ENCODE measurements at regions not wholly inside any gene's neighbourhood (a gene's known extent, or its start where the extent isn't known, plus 50 kb on each side); places are given as distances from the start of the nearest gene placed in this dataset.

DNA sequence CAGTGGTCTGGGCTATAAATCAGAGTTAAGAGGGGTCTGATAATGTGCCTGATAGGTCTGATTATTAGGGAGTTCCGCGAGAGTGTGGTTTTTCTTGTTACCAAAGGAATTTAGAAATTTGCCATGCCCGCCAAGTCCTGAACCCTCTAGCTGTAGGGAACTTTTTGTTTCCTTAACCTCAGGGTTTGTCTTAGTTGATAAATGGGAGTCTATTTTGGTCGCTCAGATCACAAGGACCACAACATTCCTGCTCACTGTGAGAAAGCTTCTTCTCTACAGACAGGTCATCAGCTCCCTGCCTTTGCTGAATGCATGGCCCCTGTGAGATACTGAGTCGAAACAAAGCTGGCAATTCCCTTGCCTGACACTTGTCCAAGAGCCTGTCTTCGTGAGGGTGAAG lies 497.8 kb downstream of the HS3ST4 start:
- DNase-seq (ENCODE audit: low read depth in 2 of 2), result no peak

DNA sequence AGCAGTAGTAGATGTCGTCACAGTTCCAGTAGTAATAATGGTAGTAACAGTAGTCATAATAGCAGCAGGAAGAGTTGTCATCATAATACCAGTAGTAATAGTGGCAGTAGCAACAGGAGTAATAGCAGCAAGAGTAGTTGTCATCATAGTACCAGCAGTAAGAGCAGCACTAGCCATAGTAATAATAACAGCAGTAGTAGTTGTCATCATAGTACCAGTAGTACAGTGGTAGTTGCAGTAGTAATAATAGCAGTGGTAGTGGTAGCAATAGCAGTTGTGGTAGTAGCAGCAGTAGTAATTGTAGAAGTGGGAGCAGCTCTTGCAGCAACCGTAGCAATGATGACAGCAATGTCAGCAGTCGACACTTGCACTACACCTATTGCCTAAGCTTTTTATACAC lies 502.8 kb downstream of the HS3ST4 start:
- no peak for DNase-seq (ENCODE audit: low read depth in 2 of 2)

DNA sequence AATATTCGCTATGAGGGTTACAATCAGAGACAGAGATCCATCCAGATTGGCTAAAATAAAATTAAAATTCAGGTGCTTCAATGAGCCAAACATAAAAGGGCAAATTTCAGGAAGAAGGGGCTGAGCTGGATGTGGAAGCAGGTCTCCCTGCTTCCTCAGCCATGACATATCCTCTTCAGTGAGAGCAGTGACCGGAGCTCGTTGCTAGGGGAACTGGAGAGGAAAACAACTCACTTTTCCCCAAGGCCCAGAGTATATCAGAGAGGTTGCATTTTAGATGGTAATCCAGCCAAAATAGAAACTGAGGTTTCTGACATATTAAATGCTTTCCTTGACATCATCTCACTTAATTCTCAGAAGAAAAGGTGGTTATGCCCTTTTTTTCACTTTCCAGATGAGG lies 503.5 kb downstream of the HS3ST4 start:
- DNase-seq (ENCODE audit: low read depth in 2 of 2), result no peak

DNA sequence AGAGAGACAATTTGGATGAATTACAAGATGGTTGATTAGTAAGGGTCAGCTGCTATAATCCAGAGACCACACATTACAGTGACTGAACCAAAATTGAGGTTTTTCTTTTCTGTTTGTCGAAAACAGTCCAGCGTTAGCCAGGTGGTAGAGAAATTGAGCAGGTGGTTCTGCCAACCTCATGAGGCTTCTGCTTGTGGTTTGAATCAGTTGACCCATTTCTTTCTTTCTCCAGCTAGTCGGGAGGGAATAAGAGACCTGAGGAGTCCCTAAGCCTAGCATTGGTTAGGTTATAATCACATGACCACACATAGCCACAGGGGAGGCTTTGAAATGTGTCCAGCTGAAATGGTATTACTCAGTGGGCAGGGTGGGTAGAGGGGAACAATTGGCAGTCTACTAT lies 504.6 kb downstream of the HS3ST4 start:
- no peak for DNase-seq (ENCODE audit: low read depth in 2 of 2)

DNA sequence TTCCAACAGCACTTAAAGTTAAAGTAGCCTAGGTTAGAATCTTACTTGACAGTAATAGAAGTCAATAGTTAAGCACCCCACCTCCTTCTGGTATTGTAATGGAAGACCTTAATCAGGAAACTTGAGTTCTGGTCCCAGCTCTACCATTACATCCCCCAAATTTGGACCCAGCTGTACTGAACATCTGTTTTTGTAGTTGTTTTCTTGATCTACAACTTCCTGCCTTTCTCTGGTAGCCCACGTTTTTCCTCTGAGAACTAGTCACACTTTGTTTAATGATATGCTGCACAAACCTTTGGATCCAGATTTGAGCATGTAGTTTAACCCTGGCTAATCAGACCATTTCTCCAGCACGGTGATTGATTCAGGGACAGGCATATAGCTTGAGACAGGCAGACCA lies 505.0 kb downstream of the HS3ST4 start:
- DNase-seq (ENCODE audit: low read depth in 2 of 2), result no peak

DNA sequence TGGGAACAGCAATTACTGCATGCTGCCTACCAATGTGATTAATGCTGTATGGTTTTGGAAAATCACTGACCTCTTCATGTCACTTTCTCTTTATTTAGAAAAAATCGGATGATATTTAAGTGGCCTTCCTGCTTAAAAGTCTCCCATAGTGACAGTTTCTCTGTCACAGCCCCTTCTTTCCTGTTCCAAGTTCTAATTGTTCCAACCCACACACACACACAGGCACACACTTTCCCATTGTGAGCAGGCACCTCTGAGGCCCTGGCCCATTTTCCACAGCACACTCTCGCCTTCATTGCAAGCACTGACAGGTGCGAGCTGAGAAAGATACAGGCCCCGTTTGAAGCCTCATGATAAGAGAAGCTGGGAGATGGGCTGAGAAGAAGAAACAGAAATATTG lies 505.9 kb downstream of the HS3ST4 start:
- DNase-seq (ENCODE audit: low read depth in 2 of 2), result no peak

DNA sequence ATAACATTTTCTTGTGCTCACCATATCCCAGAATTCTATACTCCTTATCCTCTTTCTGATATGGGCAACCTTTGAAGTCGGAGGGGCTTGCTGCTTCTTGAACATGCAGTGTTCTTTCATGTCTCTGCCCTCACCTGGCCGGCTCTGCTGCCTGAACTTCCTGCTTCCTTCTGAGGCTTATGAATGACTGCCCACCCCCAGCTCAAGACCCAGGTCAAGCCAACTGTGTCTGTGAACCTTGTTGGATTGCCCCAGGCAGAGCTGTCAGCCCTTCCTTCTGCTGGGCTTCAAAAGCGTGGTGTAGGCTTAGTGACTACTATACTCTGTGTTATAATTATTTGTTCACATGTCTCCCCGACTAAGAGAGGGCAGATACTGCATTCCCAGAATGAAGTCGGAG lies 506.5 kb downstream of the HS3ST4 start:
- no peak for DNase-seq (ENCODE audit: low read depth in 2 of 2)

DNA sequence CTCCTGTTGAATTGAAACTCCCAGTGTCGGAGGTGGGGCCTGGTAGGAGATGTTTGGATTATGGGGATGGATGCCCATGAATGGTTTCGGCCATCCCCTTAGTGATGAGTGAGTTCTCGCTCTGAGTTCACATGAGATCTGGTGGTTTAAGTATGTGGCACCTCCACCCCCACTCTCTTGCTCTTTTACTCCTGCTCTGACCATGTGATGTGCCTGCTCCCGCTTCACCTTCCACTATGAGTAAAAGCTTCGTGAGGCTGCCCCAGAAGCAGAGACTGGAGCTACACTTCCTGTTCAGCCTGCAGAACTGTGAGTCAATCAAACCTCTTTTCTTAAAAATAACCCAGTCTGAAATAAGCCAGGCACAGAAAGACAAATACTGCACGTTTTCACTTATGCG lies 512.4 kb downstream of the HS3ST4 start:
- no peak for DNase-seq (ENCODE audit: low read depth in 2 of 2)

- DNase-seq (ENCODE audit: low read depth in 2 of 2), result no peak
These were observed 519.8 kb downstream of the HS3ST4 start for GRCh38 chr16:26211542-26211941.

- DNase-seq (ENCODE audit: low read depth in 2 of 2), result no peak
These were observed 520.8 kb downstream of the HS3ST4 start for GRCh38 chr16:26212599-26212998.

- no peak for DNase-seq (ENCODE audit: low read depth in 2 of 2)
These were observed 522.9 kb downstream of the HS3ST4 start for GRCh38 chr16:26214581-26215174.

GRCh38 chr16:26220894-26221293 lies 529.1 kb downstream of the HS3ST4 start:
- DNase-seq (ENCODE audit: low read depth in 2 of 2), result no peak

DNA sequence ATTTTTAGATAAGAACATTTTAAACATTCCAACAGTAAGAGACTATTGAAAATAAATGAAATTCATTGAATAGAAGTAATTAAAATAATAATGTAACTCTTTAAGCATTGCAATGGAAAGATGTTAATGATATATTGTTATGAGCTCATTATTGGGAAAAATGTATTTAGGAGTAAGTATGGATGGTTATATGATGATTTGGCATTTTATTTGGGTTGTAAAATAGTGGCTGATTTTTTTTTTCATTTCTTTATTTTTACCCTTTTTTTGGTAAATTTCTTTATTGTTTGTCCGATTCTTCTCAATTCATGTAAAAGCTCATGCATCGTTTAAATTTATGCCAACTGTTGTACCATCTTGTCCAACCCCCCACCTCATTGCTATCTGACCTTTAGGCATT lies 539.9 kb downstream of the HS3ST4 start:
- no peak for DNase-seq (ENCODE audit: low read depth in 2 of 2)

- no peak for DNase-seq (ENCODE audit: low read depth in 2 of 2)
These were observed 549.0 kb downstream of the HS3ST4 start for GRCh38 chr16:26240807-26241206.

- no peak for DNase-seq (ENCODE audit: low read depth in 2 of 2)
These were observed 555.3 kb downstream of the HS3ST4 start for GRCh38 chr16:26247063-26247462.

- DNase-seq (ENCODE audit: low read depth in 2 of 2), result no peak
These were observed 560.8 kb downstream of the HS3ST4 start for GRCh38 chr16:26252598-26252997.

DNA sequence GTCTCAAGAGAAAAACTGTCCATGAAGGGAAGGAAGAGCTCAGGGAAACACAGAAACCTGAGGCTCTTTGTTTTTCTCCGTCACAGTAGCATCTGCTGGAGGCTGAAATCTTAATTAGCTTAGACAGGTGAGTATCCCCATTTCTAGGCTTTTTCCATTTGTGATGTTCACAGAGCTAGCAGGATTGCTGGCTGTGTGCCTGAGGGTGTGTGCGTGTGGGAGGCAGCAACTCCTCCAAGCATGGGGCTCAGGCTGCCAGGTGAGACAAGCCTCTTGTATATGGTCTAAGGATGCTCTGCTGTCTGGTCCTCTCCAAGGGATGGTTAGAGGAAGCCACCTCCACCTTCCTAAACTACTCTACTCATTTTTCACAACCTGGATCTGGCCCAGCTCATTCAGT lies 569.9 kb downstream of the HS3ST4 start:
- DNase-seq (ENCODE audit: low read depth in 2 of 2), result no peak

GRCh38 chr16:26263406-26263805 lies 571.6 kb downstream of the HS3ST4 start:
- no peak for DNase-seq (ENCODE audit: low read depth in 2 of 2)

GRCh38 chr16:26267641-26268040 lies 575.9 kb downstream of the HS3ST4 start:
- DNase-seq (ENCODE audit: low read depth in 2 of 2), result no peak

GRCh38 chr16:26269673-26270072 lies 577.9 kb downstream of the HS3ST4 start:
- no peak for DNase-seq (ENCODE audit: low read depth in 2 of 2)

DNA sequence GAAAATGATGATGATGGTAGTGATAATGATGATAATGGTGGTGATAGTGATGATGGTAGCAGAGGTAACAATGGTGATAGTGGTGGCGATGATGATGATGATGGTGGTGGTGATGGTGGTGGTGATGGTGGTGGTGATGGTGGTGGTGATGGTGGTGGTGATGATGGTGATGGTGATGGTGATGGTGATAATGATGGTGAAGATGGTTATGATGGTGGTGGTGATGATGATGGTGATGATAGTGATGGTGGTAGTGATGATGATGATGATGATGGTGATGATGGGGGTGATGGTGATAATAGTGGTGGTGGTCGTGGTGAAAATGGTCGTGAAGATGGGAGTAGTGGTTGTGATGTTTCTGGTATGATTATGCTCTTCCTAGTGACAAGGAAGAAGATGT lies 581.8 kb downstream of the HS3ST4 start:
- no peak for DNase-seq (ENCODE audit: low read depth in 2 of 2)

GRCh38 chr16:26275021-26275590 lies 583.3 kb downstream of the HS3ST4 start:
- DNase-seq (ENCODE audit: low read depth in 2 of 2), result no peak

DNA sequence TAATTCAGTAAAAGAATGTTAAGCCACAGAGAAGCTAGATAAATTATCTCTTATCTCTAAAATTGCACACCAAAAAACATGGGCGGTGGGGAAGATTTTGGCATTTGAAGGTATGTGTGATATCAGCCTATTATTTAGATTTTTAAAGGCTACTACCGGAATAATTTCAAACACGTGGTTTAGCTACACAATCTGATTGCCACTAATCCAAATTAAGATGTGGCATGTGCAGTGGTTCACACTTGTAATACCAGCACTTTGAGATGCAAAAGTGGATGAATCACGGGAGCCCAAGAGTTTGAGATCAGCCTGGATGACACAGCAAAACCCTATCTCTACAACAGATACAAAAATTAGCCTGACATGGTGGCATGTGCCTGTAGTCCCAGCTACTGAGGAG lies 584.5 kb downstream of the HS3ST4 start:
- DNase-seq (ENCODE audit: low read depth in 2 of 2), result no peak

Data from activated CD4-positive, alpha-beta T cell treated with anti-CD3 and anti-CD28 coated beads for 24 hours (primary cell).